Uterus (tissue), 2 donors: ENCODE measurements at regions not wholly inside any gene's neighbourhood (a gene's known extent, or its start where the extent isn't known, plus 50 kb on each side); places are given as distances from the start of the nearest gene placed in this dataset.

ENCODE experiments used
- POLR2A ChIP-seq, 2 donors: fragments of 450-650 bp; IDR thresholded peaks; one replicate each; pipeline ENCODE4 v1.6.1; 2016; ENCODE audit warnings: antibody characterized with exemption in 2 of 2, mild to moderate bottlenecking in 1 of 2, moderate library complexity in 1 of 2
- TF ChIP-seq, protein P1 (sequence below), 4 experiments: fragments of 200-600 bp in 2 of 4; fragments of 450-650 bp in 2 of 4; sonication (generic) in 2 of 4; IDR thresholded peaks; one replicate each; pipeline ENCODE4 v1.5.1; 2016 to 2019; ENCODE audit warnings: antibody characterized with exemption in 4 of 4, mild to moderate bottlenecking in 2 of 4, moderate library complexity in 1 of 4

DNA sequence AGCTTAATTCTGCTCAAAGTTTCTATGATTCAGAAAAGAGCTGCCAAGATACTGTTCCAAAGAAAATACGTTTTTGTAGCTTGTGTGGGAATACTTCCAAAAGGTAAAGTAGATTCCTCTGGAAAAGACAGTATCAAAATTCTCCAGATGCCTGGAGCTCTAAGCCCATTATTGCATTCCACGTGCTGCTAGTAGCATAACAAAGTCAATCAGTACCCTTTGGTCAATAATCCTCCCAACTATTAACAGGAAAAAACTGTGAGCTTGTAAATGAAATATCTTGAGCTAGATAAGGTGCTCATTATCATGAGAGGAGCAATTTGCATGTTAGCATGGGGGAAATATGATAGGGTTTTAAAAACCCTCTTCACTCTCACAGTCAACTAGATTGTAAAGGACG lies 229.5 kb upstream of the TYRP1 start:
- TF ChIP-seq, protein P1, sequence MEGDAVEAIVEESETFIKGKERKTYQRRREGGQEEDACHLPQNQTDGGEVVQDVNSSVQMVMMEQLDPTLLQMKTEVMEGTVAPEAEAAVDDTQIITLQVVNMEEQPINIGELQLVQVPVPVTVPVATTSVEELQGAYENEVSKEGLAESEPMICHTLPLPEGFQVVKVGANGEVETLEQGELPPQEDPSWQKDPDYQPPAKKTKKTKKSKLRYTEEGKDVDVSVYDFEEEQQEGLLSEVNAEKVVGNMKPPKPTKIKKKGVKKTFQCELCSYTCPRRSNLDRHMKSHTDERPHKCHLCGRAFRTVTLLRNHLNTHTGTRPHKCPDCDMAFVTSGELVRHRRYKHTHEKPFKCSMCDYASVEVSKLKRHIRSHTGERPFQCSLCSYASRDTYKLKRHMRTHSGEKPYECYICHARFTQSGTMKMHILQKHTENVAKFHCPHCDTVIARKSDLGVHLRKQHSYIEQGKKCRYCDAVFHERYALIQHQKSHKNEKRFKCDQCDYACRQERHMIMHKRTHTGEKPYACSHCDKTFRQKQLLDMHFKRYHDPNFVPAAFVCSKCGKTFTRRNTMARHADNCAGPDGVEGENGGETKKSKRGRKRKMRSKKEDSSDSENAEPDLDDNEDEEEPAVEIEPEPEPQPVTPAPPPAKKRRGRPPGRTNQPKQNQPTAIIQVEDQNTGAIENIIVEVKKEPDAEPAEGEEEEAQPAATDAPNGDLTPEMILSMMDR (IDR thresholded peaks at IDR 0.05) = no peak
- no peak for TF ChIP-seq POLR2A (IDR thresholded peaks at IDR 0.05)
